Kidney (tissue), 13 donors: ENCODE measurements at regions not wholly inside any gene's neighbourhood (a gene's known extent, or its start where the extent isn't known, plus 50 kb on each side); places are given as distances from the start of the nearest gene placed in this dataset.

ENCODE experiments used
- DNase-seq, 5 donors: peaks; one replicate each; pipeline ENCODE4 v3.0.0-alpha.2; 2013 to 2020
- FAIRE-seq: peaks from 2 replicates; lab custom pipeline; 2012; peaks lifted over from hg19 to GRCh38; lab: Jason Lieb, UNC
- H3K27ac ChIP-seq, 2 donors: one replicate each; pipeline ENCODE4 v1.7.0; 2013; ENCODE audit warnings: low read depth in 2 of 2, low read length in 2 of 2, inconsistent platforms in 1 of 2
- H3K27me3 ChIP-seq: one replicate; pipeline ENCODE4 v1.7.1; 2013; ENCODE audit warnings: low read length, inconsistent platforms; ENCODE audit not compliant: control insufficient read depth, insufficient read depth
- H3K36me3 ChIP-seq, 3 donors: one replicate each; pipeline versions ENCODE4 v1.7.0 to v1.7.1; 2013; ENCODE audit warnings: low read length in 3 of 3, control low read depth in 1 of 3, inconsistent platforms in 1 of 3; ENCODE audit not compliant: insufficient read depth in 3 of 3, control insufficient read depth in 2 of 3
- H3K4me1 ChIP-seq, 3 donors: one replicate each; pipeline versions ENCODE4 v1.7.0 to v1.7.1; 2013; ENCODE audit warnings: low read length in 3 of 3, inconsistent platforms in 1 of 3, low read depth in 1 of 3; ENCODE audit not compliant: control insufficient read depth in 2 of 3, insufficient read depth in 2 of 3
- H3K4me3 ChIP-seq, 3 donors: one replicate each; pipeline versions ENCODE4 v1.7.0 to v1.8.1; 2013; ENCODE audit warnings: low read length in 3 of 3, control low read depth in 1 of 3, inconsistent platforms in 1 of 3
- H3K9ac ChIP-seq, 3 donors: one replicate each; pipeline versions ENCODE4 v1.7.0 to v1.7.1; 2013; ENCODE audit warnings: low read length in 3 of 3, control low read depth in 1 of 3, inconsistent platforms in 1 of 3
- H3K9me3 ChIP-seq, 3 donors: one replicate each; pipeline versions ENCODE4 v1.7.0 to v1.7.1; 2013; ENCODE audit warnings: low read length in 3 of 3, control low read depth in 1 of 3, inconsistent platforms in 1 of 3; ENCODE audit not compliant: control insufficient read depth in 2 of 3, insufficient read depth in 1 of 3
- CTCF ChIP-seq: IDR thresholded peaks from 3 replicates; pipeline ENCODE4 v1.5.1; 2012; ENCODE audit warnings: mild to moderate bottlenecking, moderate library complexity, borderline replicate concordance; ENCODE audit not compliant: insufficient read depth; ENCODE audit errors: extremely low read depth
- intact Hi-C: fragments of 100-400 bp; cut with DNase I; formaldehyde crosslinking; loops from one replicate; pipeline ENCODE4 v1.11.1; 2022
- donor health status: control.
- donor health status: control.
- donor health status: control.
- donor health status: control.
- donor health status: control.
- donor health status: DM: yes; HTN: yes; CAD: no.
- donor health status: Normal renal cell carcinoma (clear cell type).

- H3K36me3 ChIP-seq = no peaks in the 10 kb centered on the region
- intact Hi-C loops = no loop called here
- H3K27ac ChIP-seq = no peak overlapping the region
- peaks cover 0 to 6% (median 0%) of the 10 kb centered on the region in 3 donors for H3K9me3 ChIP-seq
- H3K4me3 ChIP-seq = no peak overlapping the region
- FAIRE-seq (no peak), DNase-seq (no peak)
- H3K27me3 ChIP-seq = no peaks in the 10 kb centered on the region
- no peak overlapping the region for H3K9ac ChIP-seq
- TF ChIP-seq CTCF = no peak
- H3K4me1 ChIP-seq = no peaks in the 10 kb centered on the region
These were observed 473.3 kb upstream of the MKI67 start for GRCh38 chr10:128599538-128599937.

- no peaks in the 10 kb centered on the region for H3K27me3 ChIP-seq
- no peak overlapping the region for H3K9ac ChIP-seq
- H3K27ac ChIP-seq = no peak overlapping the region
- intact Hi-C loops = no loop called here
- TF ChIP-seq CTCF = no peak
- H3K36me3 ChIP-seq = no peaks in the 10 kb centered on the region
- no peaks in the 10 kb centered on the region for H3K9me3 ChIP-seq
- no peak for FAIRE-seq
- no peak for DNase-seq
- H3K4me3 ChIP-seq = no peak overlapping the region
- H3K4me1 ChIP-seq = no peaks in the 10 kb centered on the region
These were observed 476.0 kb upstream of the MKI67 start for GRCh38 chr10:128602183-128602582.

GRCh38 chr10:128604025-128604424, 477.8 kb upstream of the MKI67 start:
- H3K9me3 ChIP-seq = no peaks in the 10 kb centered on the region
- H3K4me1 ChIP-seq = no peaks in the 10 kb centered on the region
- DNase-seq = no peak
- TF ChIP-seq CTCF = no peak
- intact Hi-C loops = no loop called here
- H3K4me3 ChIP-seq = no peak overlapping the region
- H3K27ac ChIP-seq = no peak overlapping the region
- no peak overlapping the region for H3K9ac ChIP-seq
- no peaks in the 10 kb centered on the region for H3K36me3 ChIP-seq
- no peaks in the 10 kb centered on the region for H3K27me3 ChIP-seq
- FAIRE-seq = no peak

- Histone ChIP-seq H3K9me3 (no peaks in the 10 kb centered on the region), H3K27ac (no peak overlapping the region), H3K4me3 (no peak overlapping the region), H3K4me1 (no peaks in the 10 kb centered on the region), H3K27me3 (no peaks in the 10 kb centered on the region), H3K9ac (no peak overlapping the region), H3K36me3 (no peaks in the 10 kb centered on the region)
- no peak for FAIRE-seq
- TF ChIP-seq CTCF = no peak
- DNase-seq = no peak
- intact Hi-C loops = no loop called here
These were observed 479.0 kb upstream of the MKI67 start for GRCh38 chr10:128605180-128605579.
